ENCODE measurements at regions not wholly inside any gene's neighbourhood (a gene's known extent, or its start where the extent isn't known, plus 50 kb on each side); places are given as distances from the start of the nearest gene placed in this dataset.

DNA sequence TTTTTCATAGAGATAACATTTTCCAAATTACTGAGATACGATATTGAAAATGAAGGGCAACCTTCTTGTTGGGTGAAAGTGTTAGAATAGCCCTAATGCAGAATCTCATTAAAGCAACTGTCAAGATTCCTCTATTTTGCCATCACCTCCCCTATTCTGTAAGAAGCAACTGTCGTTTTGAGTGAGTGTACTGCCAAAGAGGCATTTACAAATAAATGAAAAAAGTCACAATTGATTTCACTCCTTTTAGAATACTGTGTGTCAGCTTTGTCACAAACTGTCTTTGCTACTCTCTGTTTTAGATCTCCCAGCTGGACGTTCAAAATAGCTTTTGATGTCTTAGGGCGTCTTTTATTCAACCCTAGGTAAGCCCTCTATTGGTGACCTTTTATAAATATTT lies 322.8 kb upstream of the NAALADL2 start:
- Histone ChIP-seq H2AFZ (ENCODE audit: control insufficient read depth, low read depth, low read length) (no peak overlapping the region), H3K4me2 (ENCODE audit: control insufficient read depth, insufficient read depth) (no peak overlapping the region), H3K36me3 (ENCODE audit: control insufficient read depth in 2 of 2, insufficient read depth in 2 of 2, low read length in 1 of 2) (no peaks in the 10 kb centered on the region), H3K4me3 (no peak overlapping the region), H3K27me3 (replicated peaks in 1 of 2; ENCODE audit: control insufficient read depth in 2 of 2, insufficient read depth in 2 of 2, low read length in 1 of 2) (no peaks in the 10 kb centered on the region), H3K79me2 (ENCODE audit: control insufficient read depth, insufficient read depth, low read length) (no peaks in the 10 kb centered on the region), H3K27ac (ENCODE audit: control insufficient read depth, insufficient read depth) (no peak overlapping the region), H3K4me1 (ENCODE audit: control insufficient read depth, insufficient read depth, low read length) (no peaks in the 10 kb centered on the region), H3K9me3 (replicated peaks; ENCODE audit: control insufficient read depth, insufficient read depth, low read length) (no peaks in the 10 kb centered on the region), H4K20me1 (ENCODE audit: control insufficient read depth, insufficient read depth) (no peaks in the 10 kb centered on the region), H3K9ac (ENCODE audit: control insufficient read depth, insufficient read depth, low read length) (no peak overlapping the region)
- ChIA-PET RAD21 (ENCODE audit: unreplicated experiment) (no interaction called here), CTCF (no interaction called here), POLR2A (no interaction called here), SMC1A (ENCODE audit: uncharacterized antibody, unreplicated experiment) (no interaction called here)
- TF ChIP-seq SREBF2 (IDR thresholded peaks at IDR 0.05; ENCODE audit: low read length): no peak
- ATAC-seq: no peak
- no peak for DNase-seq (ENCODE audit: low read depth, low spot score)
- no peak for FAIRE-seq
- BruUV-seq (replicated peaks): no TSS peak
- in situ Hi-C loops (cut with MboI): no loop called here
- 4% methylated on average over 4 of the region's 4 CpGs for WGBS (ENCODE audit: insufficient coverage, insufficient replicate concordance, low lambda C conversion rate, missing lambda C conversion rate)
- intact Hi-C loops (cut with micrococcal nuclease; ENCODE audit: unreplicated experiment): no loop called here

GRCh38 chr3:174538151-174538550 lies 321.0 kb upstream of the NAALADL2 start:
- ChIA-PET SMC1A (ENCODE audit: uncharacterized antibody, unreplicated experiment) (no interaction called here), RAD21 (ENCODE audit: unreplicated experiment) (no interaction called here), CTCF (no interaction called here), POLR2A (no interaction called here)
- no peaks in the 10 kb centered on the region for H3K36me3 ChIP-seq (ENCODE audit: control insufficient read depth in 2 of 2, insufficient read depth in 2 of 2, low read length in 1 of 2)
- H3K9ac ChIP-seq (ENCODE audit: control insufficient read depth, insufficient read depth, low read length): no peak overlapping the region
- no TSS peak for BruUV-seq (replicated peaks)
- ATAC-seq (no peak), DNase-seq (ENCODE audit: low read depth, low spot score) (no peak), FAIRE-seq (no peak)
- no peak for TF ChIP-seq PAX5 (IDR thresholded peaks at IDR 0.05; ENCODE audit: borderline replicate concordance, low read depth, low read length)
- TF ChIP-seq PKNOX1 (IDR thresholded peaks at IDR 0.05): no peak
- TF ChIP-seq ZNF24 (IDR thresholded peaks at IDR 0.05): no peak
- TF ChIP-seq BCL3 (IDR thresholded peaks at IDR 0.05; ENCODE audit: borderline replicate concordance, insufficient read depth, low read depth, low read length, poor library complexity, severe bottlenecking): no peak
- TF ChIP-seq STAT1 (conservative IDR thresholded peaks at IDR 0.05): no peak
- no peak for TF ChIP-seq POLR2A (IDR thresholded peaks at IDR 0.05; ENCODE audit: low read depth, low read length)
- TF ChIP-seq JUNB (IDR thresholded peaks at IDR 0.05): no peak
- no peak for TF ChIP-seq ZNF274 (IDR thresholded peaks at IDR 0.05; ENCODE audit: insufficient read depth, insufficient read length)
- TF ChIP-seq FOS (IDR thresholded peaks at IDR 0.05; ENCODE audit: borderline replicate concordance, extremely low read depth, insufficient read length): no peak
- TF ChIP-seq YY1 (IDR thresholded peaks at IDR 0.05; ENCODE audit: low read depth, low read length): no peak
- no peak for TF ChIP-seq SMAD1 (IDR thresholded peaks at IDR 0.05; ENCODE audit: low read depth, partially characterized antibody)
- no peak for TF ChIP-seq CREM (IDR thresholded peaks at IDR 0.05; ENCODE audit: low read depth)
- TF ChIP-seq, protein P1, sequence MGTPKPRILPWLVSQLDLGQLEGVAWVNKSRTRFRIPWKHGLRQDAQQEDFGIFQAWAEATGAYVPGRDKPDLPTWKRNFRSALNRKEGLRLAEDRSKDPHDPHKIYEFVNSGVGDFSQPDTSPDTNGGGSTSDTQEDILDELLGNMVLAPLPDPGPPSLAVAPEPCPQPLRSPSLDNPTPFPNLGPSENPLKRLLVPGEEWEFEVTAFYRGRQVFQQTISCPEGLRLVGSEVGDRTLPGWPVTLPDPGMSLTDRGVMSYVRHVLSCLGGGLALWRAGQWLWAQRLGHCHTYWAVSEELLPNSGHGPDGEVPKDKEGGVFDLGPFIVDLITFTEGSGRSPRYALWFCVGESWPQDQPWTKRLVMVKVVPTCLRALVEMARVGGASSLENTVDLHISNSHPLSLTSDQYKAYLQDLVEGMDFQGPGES (IDR thresholded peaks at IDR 0.05): no peak
- intact Hi-C loops (cut with micrococcal nuclease; ENCODE audit: unreplicated experiment): no loop called here
- H3K4me1 ChIP-seq (ENCODE audit: control insufficient read depth, insufficient read depth, low read length): no peaks in the 10 kb centered on the region
- no peak overlapping the region for H3K4me2 ChIP-seq (ENCODE audit: control insufficient read depth, insufficient read depth)
- in situ Hi-C loops (cut with MboI): no loop called here
- WGBS (ENCODE audit: insufficient coverage, insufficient replicate concordance, low lambda C conversion rate, missing lambda C conversion rate): 37% methylated on average over 3 of the region's 3 CpGs
- no peaks in the 10 kb centered on the region for H3K9me3 ChIP-seq (replicated peaks; ENCODE audit: control insufficient read depth, insufficient read depth, low read length)
- no peak overlapping the region for H3K27ac ChIP-seq (ENCODE audit: control insufficient read depth, insufficient read depth)
- no peaks in the 10 kb centered on the region for H4K20me1 ChIP-seq (ENCODE audit: control insufficient read depth, insufficient read depth)
- H3K4me3 ChIP-seq: no peak overlapping the region
- H3K79me2 ChIP-seq (ENCODE audit: control insufficient read depth, insufficient read depth, low read length): no peaks in the 10 kb centered on the region
- no peak overlapping the region for H2AFZ ChIP-seq (ENCODE audit: control insufficient read depth, low read depth, low read length)
- H3K27me3 ChIP-seq (replicated peaks in 1 of 2; ENCODE audit: control insufficient read depth in 2 of 2, insufficient read depth in 2 of 2, low read length in 1 of 2): no peaks in the 10 kb centered on the region
